Left lung (tissue), 4 donors: ENCODE measurements at regions not wholly inside any gene's neighbourhood (a gene's known extent, or its start where the extent isn't known, plus 50 kb on each side); places are given as distances from the start of the nearest gene placed in this dataset.

Source experiments
- ATAC-seq: fragments of 200-7000 bp; cut with Tn5 transposase; one replicate; pipeline ENCODE4 v1.9.1; 2020; ENCODE audit warnings: moderate library complexity
- DNase-seq, 4 donors: peaks; one replicate each; pipeline ENCODE4 v3.0.0-alpha.2; 2013 to 2020
- H3K27ac ChIP-seq, 2 donors: fragments of 200-600 bp; sonication (generic) in 1 of 2; one replicate each; pipeline versions ENCODE4 v1.5.0 to v1.8.0; 2020 to 2021
- H3K27me3 ChIP-seq, 2 donors: fragments of 200-600 bp; sonication (generic) in 1 of 2; one replicate each; pipeline versions ENCODE4 v1.5.0 to v1.8.0; 2020 to 2021
- H3K36me3 ChIP-seq, 2 donors: fragments of 200-600 bp; sonication (generic) in 1 of 2; one replicate each; pipeline versions ENCODE4 v1.5.0 to v1.8.0; 2020 to 2021
- H3K4me1 ChIP-seq, 2 donors: fragments of 200-600 bp; one replicate each; pipeline ENCODE4 v1.8.0; 2021
- H3K4me3 ChIP-seq, 2 donors: fragments of 200-600 bp; sonication (generic) in 1 of 2; one replicate each; pipeline versions ENCODE4 v1.5.0 to v1.8.0; 2020 to 2021; ENCODE audit warnings: mild to moderate bottlenecking in 1 of 2
- H3K9me3 ChIP-seq, 2 donors: fragments of 200-600 bp; sonication (generic) in 1 of 2; one replicate each; pipeline versions ENCODE4 v1.5.0 to v1.8.0; 2020 to 2021
- intact Hi-C, 2 donors: fragments of 100-400 bp; cut with DNase I; formaldehyde crosslinking; loops; one replicate each; pipeline versions ENCODE4 v1.11.2 to v1.14.2; 2022
- TF ChIP-seq, protein P1 (sequence below), 2 donors: fragments of 200-600 bp; sonication (generic) in 1 of 2; IDR thresholded peaks; one replicate each; pipeline versions ENCODE4 v1.5.0 to v1.8.0; 2021; ENCODE audit warnings: antibody characterized with exemption in 2 of 2
- donor health status: DM: no; HTN: yes; CAD: no.
- donor health status: DM: no; HTN: no; CAD: no.

DNA sequence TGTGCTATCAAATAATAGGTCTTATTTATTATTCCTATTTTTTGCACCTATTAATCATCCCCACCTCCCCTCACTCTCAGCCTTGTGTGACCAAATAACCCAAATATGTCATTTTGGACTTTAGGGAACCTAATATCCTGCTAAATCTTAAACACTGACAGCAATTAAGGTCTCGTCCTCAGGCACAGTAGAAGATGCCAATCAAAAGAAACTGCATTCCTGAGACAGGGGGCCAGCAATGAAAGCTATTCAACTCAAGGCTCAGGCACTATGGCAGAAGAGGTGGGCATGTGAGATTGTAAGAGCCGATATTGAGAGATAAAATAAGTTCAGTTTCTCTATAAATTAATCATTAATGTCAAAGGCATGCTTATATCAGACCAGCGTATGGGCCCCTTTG, 1437.7 kb upstream of the PCDH9 start:
- Histone ChIP-seq H3K4me1 (no peaks in the 10 kb centered on the region), H3K36me3 (no peaks in the 10 kb centered on the region), H3K27me3 (no peaks in the 10 kb centered on the region), H3K27ac (no peak overlapping the region), H3K4me3 (no peak overlapping the region), H3K9me3 (no peaks in the 10 kb centered on the region)
- intact Hi-C loops = no loop called here
- DNase-seq (no peak), ATAC-seq (no peak)
- TF ChIP-seq, protein P1, sequence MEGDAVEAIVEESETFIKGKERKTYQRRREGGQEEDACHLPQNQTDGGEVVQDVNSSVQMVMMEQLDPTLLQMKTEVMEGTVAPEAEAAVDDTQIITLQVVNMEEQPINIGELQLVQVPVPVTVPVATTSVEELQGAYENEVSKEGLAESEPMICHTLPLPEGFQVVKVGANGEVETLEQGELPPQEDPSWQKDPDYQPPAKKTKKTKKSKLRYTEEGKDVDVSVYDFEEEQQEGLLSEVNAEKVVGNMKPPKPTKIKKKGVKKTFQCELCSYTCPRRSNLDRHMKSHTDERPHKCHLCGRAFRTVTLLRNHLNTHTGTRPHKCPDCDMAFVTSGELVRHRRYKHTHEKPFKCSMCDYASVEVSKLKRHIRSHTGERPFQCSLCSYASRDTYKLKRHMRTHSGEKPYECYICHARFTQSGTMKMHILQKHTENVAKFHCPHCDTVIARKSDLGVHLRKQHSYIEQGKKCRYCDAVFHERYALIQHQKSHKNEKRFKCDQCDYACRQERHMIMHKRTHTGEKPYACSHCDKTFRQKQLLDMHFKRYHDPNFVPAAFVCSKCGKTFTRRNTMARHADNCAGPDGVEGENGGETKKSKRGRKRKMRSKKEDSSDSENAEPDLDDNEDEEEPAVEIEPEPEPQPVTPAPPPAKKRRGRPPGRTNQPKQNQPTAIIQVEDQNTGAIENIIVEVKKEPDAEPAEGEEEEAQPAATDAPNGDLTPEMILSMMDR (IDR thresholded peaks at IDR 0.05) = no peak

DNA sequence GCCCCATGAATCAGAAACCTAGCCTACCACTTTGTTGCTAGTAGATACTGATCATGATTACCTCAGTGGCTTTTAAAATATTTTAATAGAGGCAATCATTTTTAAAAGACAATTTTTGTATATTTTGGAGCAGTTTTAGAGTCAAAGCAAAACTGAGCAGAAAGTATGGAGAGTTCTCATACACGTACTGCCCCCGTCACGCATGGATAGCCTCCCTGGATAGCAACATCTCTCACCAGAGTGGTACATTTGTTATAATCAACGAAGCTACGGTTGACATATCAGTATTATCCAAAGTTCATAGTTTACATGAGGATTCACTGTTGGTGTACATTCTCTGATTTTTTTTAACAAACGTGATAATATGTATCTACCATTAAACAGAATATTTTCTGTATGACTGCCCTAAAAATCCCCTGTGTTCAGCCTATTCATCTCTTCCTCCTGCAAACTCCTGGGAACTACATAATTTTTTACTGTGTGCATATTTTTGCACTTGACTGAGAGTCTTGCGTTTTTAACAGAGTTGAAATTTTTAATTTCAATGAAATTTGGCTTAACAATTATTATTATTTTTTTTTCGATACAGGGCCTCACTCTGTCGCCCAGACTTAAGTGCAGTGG, 1436.8 kb upstream of the PCDH9 start:
- no peak overlapping the region for H3K4me3 ChIP-seq
- no peaks in the 10 kb centered on the region for H3K4me1 ChIP-seq
- ATAC-seq (no peak), DNase-seq (no peak)
- intact Hi-C loops = no loop called here
- H3K9me3 ChIP-seq = no peaks in the 10 kb centered on the region
- H3K36me3 ChIP-seq = no peaks in the 10 kb centered on the region
- TF ChIP-seq, protein P1 (IDR thresholded peaks at IDR 0.05) = no peak
- H3K27ac ChIP-seq = no peak overlapping the region
- H3K27me3 ChIP-seq = no peaks in the 10 kb centered on the region

DNA sequence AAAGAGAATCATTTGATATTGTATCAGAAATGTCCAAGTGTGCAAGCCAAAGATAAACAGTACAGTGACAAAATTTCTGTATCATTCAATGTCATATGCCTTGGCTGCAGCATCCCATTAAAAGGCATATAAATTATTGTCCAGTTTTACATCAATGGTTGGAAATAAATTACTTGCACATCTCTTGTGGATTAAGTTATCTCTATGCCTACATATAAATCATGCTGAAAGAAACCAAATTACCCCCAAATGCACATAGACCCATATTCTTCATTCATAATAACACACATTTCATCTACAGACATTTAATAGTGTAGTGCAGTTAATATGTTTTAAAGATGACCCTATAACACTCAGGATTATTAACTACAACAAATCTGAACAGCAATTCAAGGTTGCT, 1415.7 kb upstream of the PCDH9 start:
- DNase-seq (no peak), ATAC-seq (no peak)
- TF ChIP-seq, protein P1 (IDR thresholded peaks at IDR 0.05) = no peak
- Histone ChIP-seq H3K4me1 (no peaks in the 10 kb centered on the region), H3K36me3 (no peaks in the 10 kb centered on the region), H3K9me3 (peaks cover 4 to 6% of the 10 kb centered on the region in 2 donors), H3K4me3 (no peak overlapping the region), H3K27me3 (no peaks in the 10 kb centered on the region), H3K27ac (no peak overlapping the region)
- intact Hi-C loops = no loop called here

DNA sequence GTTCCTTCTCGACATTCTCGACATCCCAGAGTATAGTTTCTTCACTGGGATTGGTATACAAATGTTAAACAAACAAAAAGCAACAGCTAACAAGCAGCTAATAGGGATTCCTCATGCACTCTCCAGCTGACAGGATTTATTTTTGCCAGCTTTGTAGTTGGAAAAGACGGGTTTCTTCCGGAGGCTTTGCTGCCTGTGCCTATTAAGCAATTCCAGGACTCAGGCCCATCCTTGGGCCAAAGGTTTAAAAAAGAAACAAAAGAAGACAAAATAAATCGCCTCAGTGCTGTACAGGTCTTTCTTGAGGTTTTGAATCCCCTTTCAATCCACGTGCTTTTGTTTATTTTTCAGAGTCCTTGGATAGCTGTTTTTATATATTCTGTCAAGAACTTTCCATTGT, 1414.5 kb upstream of the PCDH9 start:
- H3K36me3 ChIP-seq = no peaks in the 10 kb centered on the region
- H3K4me3 ChIP-seq = no peak overlapping the region
- H3K4me1 ChIP-seq = no peaks in the 10 kb centered on the region
- H3K27ac ChIP-seq = no peak overlapping the region
- peaks cover 0 to 4% of the 10 kb centered on the region in 2 donors for H3K9me3 ChIP-seq
- no peak for ATAC-seq
- DNase-seq = no peak
- TF ChIP-seq, protein P1 (IDR thresholded peaks at IDR 0.05) = no peak
- intact Hi-C loops = no loop called here
- no peaks in the 10 kb centered on the region for H3K27me3 ChIP-seq

DNA sequence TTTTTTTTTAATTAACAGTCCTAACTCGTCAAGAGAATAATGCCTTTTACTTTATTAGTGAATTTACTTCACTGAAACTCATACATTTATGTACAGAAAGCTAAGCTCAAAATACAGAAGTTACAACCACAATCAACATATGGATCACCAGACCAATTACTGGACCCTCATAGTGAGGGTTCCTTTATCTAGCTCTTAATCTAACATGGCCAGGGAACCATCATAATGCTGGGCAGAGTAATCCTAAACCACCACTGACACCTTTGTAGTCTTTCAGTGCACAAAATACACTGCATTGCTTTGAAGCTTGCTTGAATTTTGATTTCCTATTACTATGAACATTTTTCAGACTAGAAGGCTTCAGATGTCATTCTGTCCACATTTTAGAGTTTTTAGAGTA, 1406.6 kb upstream of the PCDH9 start:
- Histone ChIP-seq H3K27me3 (no peaks in the 10 kb centered on the region), H3K27ac (no peak overlapping the region), H3K4me3 (no peak overlapping the region), H3K4me1 (no peaks in the 10 kb centered on the region), H3K36me3 (no peaks in the 10 kb centered on the region), H3K9me3 (peaks cover 0 to 3% of the 10 kb centered on the region in 2 donors)
- no peak for ATAC-seq
- intact Hi-C loops = no loop called here
- DNase-seq = no peak
- TF ChIP-seq, protein P1 (IDR thresholded peaks at IDR 0.05) = no peak
